NCI-H1417 treated with DMSO at 0.1 percent for 48 hours (cell line): ENCODE measurements at regions not wholly inside any gene's neighbourhood (a gene's known extent, or its start where the extent isn't known, plus 50 kb on each side); places are given as distances from the start of the nearest gene placed in this dataset.

Experiments used
- DNase-seq: peaks from one replicate; lab custom pipeline; 2025; lab: John Stamatoyannopoulos, UW

DNA sequence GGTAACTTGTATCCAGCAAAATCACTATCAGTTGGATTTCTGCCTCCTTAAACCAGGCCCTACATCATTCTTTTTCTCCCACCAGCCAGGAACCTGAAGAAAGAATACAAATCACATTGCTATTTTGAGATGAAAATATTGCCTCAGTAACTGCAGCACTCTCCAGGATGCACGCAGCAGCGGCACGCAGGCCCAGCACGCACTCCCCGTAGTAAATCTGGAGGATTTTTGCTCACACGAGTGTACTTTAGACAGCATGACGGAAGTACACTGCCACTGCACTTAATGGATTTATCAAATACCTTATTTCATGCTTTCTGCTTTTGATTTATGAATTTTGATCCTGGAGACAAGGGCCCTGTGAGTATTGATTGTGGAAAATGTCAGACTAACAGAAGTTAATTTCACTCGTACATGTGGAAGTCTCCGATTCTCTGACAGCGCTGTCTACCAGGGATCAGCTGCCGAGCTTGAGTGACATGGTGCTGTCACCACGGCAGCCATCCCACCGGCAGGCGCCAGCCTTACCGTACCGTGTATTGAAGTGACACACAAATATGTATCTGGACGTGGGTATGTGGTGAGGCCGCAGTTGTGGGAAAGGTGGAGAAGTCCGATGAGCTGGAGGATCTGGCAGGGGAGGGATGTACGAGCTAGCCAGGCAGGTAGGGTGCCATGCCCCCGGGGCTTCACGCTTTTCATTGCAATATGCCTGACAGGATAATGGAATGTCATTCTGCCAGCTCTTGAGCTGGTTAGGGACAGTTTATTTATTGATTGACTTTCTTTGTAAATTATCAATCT, 863.7 kb downstream of the GALR1 start:
- DNase-seq = no peak

DNA sequence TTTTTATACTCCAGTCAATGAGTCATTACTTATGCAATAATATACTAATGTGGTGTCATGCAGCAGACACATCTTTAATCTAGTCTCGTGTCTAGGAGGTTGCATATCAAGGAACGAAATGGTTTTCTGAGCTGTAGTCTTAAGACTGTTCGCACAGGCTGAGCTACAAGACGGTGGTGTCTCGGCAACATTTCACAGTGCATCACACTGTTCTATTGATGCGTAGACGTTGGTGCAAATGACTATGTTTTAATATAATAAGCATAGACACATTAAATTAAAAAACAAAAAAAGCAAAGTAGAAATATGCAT, 864.2 kb downstream of the GALR1 start:
- DNase-seq = no peak

DNA sequence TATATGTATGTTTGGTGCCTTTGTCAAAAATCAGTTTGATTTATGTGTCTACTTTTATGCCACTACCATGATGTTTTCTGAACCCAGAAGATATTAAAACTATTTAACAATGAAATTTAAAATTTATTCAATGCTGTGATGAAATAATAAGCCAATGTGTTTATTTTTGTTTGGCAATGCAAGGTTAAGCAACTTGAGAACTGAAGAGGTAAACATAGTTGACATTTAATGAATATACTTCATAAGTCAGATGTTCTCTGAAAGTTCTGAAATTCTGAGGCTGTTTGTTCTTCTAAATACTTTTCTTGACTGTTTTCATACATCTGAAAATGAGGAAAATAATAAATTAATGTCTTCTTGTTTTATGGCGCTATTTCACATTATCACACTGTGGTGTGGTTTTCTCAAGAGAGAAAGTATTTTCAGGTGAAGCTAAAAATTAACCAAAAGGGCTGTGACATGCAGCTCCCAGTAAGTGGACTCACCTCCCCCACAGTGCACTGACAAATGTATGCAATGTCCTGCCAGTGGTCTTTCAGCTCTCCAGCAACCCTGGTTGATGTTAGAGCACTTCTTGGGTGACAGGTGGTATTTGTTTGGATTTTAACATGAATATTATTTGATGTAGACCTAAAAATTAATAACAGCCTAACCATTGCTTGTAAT, 863.6 kb upstream of the SALL3 start:
- no peak for DNase-seq

DNA sequence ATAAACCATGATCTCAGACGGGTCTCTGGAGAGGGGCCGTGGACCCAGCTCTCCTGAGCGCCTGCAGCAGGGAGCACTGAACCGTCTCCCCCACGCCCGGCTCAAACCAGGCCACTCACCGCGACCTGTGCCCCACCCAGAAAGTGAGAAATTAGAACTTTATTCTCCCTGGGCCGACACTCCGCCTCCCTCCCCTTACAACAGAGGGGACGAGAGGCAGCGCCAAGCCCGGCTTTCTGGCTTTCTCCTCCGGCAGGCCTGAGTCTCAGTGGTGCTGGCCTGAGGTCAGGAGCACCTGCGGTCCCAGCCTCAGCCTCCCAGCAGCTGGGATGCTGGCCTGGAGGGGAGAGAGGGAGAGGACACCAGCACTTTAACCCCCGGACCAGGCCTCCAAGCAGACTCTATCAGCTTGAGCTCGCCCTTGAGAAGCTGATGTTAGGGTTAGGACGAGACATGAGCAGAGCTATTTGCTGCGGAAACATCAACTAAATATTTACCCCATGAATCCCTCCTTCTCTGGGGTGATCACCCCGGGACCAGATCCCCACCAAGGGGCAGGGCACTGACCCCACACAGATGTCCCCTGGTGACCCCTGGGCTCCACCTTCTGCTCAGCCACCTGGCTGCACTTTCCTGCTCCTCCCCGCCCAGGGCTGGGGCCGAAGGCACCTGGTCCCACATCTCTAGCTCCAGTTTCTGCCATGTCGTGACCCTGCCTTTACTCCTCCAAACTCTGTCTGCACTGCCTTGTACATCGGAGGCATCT, 856.3 kb upstream of the SALL3 start:
- no peak for DNase-seq

DNA sequence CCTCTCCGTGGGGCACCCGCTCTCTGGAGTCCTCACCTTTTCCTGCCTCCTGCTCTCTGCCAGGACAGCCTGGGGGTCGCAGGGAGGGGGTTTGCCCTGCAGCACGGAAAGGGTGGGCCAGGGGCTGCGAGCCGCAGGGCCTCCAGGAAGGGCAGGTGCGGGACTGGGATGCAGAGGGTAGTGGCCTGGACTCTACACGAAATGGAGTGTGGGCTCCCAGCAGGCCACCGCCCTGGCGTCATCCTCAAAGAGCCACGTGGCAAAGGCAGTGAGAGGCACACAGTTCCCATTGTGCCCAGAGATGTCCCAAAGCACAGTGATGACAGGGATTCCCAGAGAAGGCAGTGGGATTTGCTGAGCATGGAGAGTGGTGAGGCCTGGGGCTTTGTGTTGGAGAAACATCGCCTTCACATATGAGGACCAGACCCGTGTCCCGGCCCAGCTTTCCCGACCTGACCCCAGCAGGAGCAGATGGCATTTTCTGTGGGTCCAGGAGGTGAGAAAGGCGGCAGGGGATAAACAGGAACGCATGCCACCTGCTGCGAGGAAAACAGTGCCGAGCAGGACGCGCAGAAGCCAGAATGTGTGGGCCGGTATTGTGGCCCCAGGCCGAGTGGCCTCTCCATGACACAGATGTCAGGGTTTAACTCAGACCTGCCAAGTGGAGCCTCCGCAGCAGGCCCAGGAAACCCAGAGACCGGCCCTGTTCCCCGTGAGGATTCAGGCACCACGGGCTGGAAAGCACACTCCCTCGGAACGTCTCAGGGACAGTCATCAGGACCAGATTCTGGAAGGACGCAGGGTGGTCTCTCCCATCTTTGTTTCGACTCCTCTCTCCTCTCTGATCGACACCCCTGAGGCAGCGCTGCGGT, 855.5 kb upstream of the SALL3 start:
- no peak for DNase-seq

DNA sequence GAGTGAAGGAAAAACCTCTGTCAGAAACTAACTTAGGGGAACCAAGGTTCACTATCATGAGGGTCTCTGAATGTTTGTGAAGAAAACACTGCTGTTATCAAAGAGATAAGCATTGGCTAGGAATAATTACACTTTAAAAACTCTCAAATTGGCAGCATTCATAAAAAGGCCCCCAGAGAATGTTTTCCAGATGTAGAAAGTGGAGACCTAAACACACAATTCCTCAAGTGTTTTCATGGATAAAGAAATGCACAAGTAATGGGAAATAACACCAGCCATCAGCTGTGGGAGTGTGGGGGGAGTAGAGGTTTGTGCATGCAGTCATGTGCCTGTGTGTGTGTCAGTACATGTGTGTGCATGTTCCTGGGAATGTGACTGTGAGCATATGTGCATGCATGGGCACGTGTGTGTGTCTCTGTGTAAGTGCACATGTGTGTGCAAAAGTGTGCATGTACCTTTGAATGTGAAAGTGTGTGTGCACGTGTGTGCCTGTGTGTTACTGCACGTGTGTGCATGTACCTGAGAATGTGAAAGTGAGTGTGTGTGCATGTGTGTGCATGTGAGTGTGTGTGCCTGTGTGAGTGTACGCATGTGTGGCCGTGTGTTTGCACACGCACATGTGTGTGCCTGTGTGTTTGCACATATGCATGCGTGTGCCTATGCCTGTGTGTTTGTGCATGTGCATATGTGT, 854.3 kb upstream of the SALL3 start:
- DNase-seq = no peak

DNA sequence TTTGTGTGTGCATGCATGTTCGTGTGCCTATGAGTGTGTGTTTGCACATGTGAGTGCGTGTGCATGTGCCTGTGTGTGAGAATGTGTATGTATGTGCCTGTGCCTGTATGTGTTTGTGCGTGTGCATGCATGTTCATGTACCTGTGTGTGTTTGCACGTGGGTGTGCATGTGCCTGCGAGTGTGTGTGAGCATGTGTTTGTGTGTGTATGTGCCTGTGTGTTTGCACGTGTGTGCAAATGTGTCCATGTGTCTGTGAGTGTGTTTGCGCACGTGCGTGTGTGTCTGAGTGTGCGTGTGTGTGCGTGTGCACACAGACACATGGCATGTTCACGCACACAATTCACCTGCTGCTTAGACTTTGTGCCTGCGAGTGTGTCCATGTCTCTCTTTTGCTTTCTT, 853.5 kb upstream of the SALL3 start:
- DNase-seq = no peak

DNA sequence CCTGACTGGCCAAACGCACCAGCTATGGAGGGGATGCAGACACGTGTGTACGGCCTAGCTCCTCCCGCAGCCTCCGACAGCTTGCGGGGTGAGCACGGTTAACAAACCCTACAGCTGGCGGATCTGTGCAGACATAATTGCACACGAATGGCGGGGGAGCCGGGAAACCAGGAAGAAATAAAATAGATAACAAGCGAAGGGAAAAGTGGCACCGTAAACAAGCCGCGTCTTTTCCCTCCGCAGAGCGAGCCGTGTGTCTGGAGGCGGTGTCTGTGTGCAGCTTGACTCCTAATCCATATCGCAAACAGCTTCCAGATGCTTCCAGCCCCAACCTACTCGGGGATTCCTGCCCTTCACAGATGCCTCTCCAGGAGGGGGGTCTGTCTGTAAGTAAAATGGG, 853.1 kb upstream of the SALL3 start:
- DNase-seq = no peak

DNA sequence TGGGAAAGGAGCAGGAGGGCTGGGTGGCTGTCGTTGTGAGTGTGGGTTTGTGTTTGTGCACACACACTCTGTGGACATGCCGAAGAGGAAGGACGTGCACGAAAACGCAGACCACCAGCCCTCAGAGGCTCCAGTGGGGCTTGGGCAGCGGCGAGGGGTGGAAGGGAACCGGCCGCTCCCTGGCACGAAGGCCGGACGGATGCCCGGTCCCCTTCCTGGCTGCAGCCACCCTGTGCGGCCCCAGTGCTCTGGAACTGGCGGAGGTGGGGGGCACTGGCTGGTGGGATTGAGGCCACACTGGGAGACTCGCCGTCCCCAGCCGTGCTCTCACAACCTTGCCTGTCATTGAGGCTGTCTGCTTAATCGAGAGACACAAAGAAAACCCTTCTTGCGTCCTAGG, 852.6 kb upstream of the SALL3 start:
- no peak for DNase-seq

DNA sequence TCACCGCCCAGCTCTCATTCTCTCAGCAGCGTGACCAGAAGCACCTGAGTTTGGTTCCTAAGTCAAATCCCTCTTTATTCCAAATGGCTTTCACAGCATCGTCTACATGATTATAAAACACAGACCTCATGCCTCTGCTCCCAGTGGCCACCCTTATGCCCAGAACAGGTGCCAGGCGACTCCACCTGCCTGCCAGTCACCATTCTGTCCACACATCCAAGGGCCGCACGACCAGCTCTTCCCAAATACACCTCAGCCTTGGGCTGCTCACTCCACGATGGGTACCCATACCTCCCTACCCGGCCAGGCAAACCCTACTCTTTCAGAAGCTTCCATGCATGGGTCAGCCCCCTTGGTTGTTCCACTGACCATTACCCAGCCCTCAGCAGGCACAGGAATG, 851.6 kb upstream of the SALL3 start:
- no peak for DNase-seq

DNA sequence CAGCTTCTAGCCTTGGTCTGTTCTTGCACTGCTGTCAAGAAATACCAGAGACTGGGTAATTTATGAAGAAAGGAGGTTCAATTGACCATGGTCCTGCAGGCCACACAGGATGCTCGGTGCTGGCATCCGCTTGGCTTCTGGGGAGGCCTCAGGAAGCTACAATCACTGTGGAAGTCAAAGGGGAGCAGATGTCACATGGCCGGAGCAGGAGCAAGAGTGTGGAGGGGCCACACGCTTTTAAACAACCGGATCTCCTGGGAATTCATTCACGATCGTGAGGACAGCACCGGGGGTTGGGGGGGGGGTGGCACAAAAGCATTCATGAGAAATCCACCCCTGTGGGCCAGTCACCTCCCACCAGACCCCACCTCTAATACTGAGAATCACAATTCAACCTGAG, 850.4 kb upstream of the SALL3 start:
- no peak for DNase-seq

DNA sequence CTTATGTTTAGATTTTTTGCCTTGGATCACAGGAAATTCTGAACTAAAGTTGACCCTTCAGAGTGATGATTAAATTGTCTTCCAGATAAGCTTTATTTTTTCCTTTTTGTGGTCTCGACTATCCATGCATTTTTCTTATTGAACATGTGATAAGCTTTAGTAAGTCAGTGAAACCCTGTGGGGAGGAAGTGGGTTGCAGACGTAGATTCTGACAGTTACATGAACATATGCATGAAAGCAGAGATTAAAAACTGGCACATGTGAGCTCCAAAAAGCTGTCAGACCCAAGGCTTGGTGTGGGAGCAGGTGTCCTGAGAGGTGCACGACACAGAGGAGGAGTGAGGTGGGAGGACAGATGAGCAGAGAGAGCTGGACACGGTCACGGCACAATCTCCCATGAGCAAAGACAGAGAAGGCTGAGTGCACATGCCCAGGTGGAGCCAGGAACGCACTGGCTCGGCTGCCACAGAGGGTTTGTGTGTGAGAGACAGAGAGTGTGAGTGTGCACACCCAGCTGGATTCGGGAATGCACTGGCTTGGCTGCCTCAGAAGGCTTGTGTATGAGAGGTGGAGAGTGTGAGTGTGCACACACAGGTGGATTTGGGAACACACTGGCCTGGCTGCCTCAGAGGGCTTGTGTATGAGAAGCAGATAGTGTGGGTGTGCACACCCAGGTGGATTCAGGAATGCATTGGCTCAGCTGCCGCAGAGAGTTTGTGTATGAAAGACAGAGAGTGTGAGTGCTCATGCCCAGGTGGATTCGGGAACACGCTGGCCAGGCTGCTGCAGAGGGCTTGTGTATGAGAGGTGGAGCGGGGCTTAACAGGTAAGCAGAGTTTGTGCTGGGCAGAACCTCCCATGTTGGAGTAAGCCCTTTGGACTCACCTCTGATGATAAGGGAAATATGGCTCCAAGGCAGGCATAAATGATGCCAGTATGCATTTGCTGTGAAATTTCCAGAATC, 849.1 kb upstream of the SALL3 start:
- DNase-seq = no peak

DNA sequence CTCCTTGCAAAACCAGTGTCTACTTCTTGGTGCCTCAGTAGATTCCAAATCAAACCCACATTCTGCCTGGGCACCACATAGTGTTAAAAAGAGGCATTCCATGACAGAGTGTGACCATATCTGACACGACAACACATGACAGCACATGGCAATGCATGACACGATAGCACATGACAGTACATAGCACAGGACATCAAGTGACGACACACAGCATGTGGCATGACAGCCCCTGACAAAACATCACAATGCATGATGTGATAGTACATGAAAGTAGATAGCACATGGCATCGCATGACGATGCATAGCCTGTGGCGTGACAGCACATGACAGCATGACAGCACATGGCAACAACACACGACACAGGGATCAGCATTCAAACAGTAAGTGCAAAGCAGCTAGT, 845.9 kb upstream of the SALL3 start:
- DNase-seq = no peak

DNA sequence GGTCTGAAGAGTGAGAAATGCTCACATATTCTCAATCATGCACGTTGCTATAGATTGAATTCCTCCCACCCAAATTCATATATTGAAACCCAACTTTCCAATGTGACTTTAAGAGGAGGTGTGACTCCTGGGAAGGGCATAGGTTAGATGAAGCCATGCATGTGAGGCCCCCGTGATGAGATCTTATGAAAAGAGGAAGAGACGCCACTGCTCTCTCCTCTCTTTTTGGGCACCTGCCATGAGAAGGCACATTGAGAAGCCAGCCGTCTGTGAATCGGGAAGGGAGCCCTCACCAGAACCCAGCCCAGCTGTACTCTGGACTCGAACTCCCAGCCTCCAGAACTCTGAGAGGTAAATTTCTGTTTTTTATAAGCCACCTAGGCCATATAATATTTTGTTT, 842.6 kb upstream of the SALL3 start:
- DNase-seq = no peak

DNA sequence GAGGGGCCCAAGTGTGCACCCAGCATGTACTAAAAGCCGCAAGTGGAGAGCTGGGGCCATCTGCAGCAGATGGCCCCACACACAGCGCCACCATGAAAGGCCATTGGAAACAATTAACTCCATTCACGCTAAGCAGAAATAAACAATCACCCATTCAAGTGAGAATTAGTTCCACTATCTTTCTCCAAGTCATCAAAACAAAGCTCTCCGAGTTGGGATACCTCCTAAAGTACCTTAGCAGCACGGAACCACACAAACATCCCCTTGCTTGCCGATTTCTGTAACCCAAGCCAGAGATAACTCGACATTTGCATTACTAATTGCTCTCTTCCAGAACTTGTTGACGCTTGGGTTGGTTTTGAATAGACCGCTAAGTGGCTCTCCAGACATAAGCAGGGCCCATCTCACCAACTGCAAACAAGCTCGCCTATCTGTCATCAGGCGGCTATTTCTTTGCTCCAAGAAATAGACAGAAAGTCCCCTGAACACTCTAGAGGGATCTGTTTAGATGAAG, 840.6 kb upstream of the SALL3 start:
- peak; percentile 45 for DNase-seq

DNA sequence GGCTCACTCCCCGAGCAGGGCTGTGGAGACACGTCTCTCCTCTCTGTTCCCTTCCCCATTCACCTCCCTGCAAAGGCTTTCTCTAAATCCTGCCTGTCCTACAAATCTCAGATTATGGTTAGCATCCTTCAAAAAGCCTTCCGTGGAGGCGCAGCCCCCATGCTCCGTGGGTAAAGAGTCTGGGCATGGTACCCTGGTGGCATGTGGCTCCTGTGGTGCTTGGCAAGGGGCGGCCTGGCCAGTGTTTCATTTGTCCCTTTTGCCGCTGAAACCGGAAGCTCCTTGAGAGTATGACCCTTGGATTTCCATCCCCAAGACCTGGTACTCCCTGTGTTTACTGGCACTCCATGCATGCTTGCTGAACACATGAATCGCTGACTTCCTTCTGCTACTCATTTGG, 839.3 kb upstream of the SALL3 start:
- DNase-seq = no peak

DNA sequence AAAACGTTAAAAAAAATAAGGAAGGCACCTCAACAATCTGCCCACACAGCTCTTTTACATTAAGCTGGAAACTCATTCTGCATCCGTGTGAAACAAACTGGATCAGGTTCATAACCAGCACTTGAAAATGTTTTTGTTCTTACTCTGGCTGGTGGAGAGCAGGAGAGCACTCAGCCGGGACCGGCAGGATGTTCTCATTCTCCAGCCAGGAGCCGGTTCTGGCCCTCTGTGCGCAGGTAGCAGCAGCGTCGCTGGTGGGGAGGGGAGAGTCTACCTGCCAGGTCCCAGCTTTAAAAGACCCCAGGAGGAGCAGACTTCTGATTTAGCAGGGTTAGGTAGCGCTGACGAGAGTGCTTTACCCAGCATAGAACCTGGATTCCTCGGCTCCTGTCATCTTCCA, 834.9 kb upstream of the SALL3 start:
- DNase-seq = no peak

DNA sequence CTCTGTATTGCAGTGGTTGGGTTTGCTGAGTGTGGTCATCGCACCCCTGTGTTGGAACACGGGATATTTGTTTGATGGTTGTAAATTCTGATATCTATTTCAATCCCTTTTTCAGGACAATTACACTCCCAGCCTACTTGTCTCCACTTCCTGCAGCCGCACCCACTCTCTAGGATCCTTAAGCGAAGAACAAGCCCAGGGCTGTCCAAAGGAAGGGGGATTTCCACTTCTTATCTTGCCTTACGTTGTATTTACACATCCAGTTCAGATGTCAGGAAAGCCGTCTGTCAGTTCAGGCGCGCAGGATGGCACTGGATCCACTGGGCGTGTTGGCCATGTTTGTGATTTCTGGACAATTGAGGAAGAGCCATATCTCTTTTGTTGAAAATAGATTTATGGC, 834.5 kb upstream of the SALL3 start:
- DNase-seq = no peak

DNA sequence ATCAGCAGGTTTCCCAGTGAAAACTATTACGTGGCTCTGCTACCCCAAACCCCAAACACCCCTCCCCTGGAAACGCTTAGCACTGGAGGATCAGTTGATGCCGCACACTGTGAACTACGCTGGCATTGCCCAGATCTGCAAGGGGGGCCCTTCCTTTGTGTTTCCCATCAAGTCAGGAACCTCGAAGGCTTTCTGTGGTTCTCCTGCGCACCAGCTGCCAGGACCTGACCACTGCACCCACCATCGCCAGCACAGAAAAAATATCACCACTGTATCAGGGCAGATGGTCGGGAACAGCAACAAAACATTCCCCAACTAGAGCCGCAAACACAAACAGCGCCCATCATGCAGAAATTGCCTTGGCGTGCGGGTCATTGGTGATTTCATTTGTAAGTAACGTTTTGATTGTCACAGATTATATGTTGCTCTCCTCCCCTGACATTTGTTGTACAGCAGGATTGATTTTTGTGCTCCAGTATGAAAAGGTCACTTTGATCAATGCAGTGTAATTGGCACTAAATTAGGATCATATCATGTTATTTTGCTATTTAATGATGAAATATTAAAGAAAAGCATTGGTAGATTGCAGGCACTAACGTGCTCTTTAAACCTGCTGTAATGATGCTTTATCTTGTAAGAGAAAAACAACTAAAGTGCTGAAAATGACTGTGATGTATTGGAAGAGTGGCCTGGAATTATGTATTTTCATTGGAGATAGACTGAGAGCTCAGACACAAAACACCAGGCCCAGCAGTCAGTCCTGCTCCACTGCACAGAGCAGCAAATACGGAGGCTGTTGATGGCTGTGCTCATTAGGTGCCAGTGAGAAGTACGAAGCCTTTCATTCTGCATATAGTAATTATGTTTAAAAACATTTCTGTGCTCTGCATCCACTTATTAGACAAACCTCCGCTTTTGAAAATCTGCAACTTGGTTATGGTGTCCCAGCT, 833.2 kb upstream of the SALL3 start:
- no peak for DNase-seq
